Peyer's patch (tissue), 4 donors: ENCODE measurements at regions not wholly inside any gene's neighbourhood (a gene's known extent, or its start where the extent isn't known, plus 50 kb on each side); places are given as distances from the start of the nearest gene placed in this dataset.

Experiments used
- DNase-seq, 3 donors: peaks; one replicate each; pipeline ENCODE4 v3.0.0-alpha.2; 2017 to 2019
- H3K27ac ChIP-seq, 4 donors: fragments of 200-600 bp; sonication (generic); one replicate each; pipeline ENCODE4 v1.5.1; 2016 to 2019
- H3K27me3 ChIP-seq, 2 donors: fragments of 200-600 bp; sonication (generic); one replicate each; pipeline ENCODE4 v1.5.1; 2019
- H3K36me3 ChIP-seq, 3 donors: fragments of 200-600 bp; sonication (generic); one replicate each; pipeline ENCODE4 v1.5.1; 2016 to 2019
- H3K4me1 ChIP-seq, 4 donors: fragments of 200-600 bp; sonication (generic); one replicate each; pipeline ENCODE4 v1.5.1; 2016 to 2019
- H3K4me3 ChIP-seq, 4 donors: fragments of 200-600 bp; sonication (generic); 1 replicate in 3 of 4; 2 replicates in 1 of 4; pipeline ENCODE4 v1.5.1; 2016 to 2019; ENCODE audit warnings: mild to moderate bottlenecking in 1 of 4
- H3K9me3 ChIP-seq, 4 donors: fragments of 200-600 bp; sonication (generic); one replicate each; pipeline ENCODE4 v1.5.1; 2016 to 2019; ENCODE audit warnings: mild to moderate bottlenecking in 1 of 4
- CTCF ChIP-seq, 6 experiments: fragments of 450-650 bp in 4 of 6; fragments of 200-600 bp in 2 of 6; sonication (generic) in 1 of 6; IDR thresholded peaks; one replicate each; pipeline ENCODE4 v1.5.1; 2017 to 2019; ENCODE audit warnings: antibody characterized with exemption in 6 of 6, mild to moderate bottlenecking in 3 of 6, moderate library complexity in 1 of 6
- POLR2A ChIP-seq, 2 donors: fragments of 450-650 bp; IDR thresholded peaks; one replicate each; pipeline ENCODE4 v1.5.1; 2017; ENCODE audit warnings: antibody characterized with exemption in 2 of 2, mild to moderate bottlenecking in 2 of 2, moderate library complexity in 2 of 2

- Histone ChIP-seq H3K27me3 (no peaks in the 10 kb centered on the region), H3K9me3 (no peaks in the 10 kb centered on the region), H3K4me3 (no peak overlapping the region), H3K27ac (no peak overlapping the region), H3K36me3 (no peaks in the 10 kb centered on the region), H3K4me1 (no peaks in the 10 kb centered on the region)
- TF ChIP-seq POLR2A (IDR thresholded peaks at IDR 0.05) (no peak), CTCF (IDR thresholded peaks at IDR 0.05) (no peak)
- DNase-seq, result no peak
Measured at GRCh38 chr13:44739539-44739938, 163.4 kb upstream of the TSC22D1 start.

- Histone ChIP-seq H3K27ac (no peak overlapping the region), H3K9me3 (no peaks in the 10 kb centered on the region), H3K27me3 (no peaks in the 10 kb centered on the region), H3K4me1 (no peaks in the 10 kb centered on the region), H3K36me3 (no peaks in the 10 kb centered on the region), H3K4me3 (no peak overlapping the region)
- TF ChIP-seq POLR2A (IDR thresholded peaks at IDR 0.05), result no peak
- TF ChIP-seq CTCF (IDR thresholded peaks at IDR 0.05), result no peak
- no peak for DNase-seq
Measured at GRCh38 chr13:44739120-44739519, 163.0 kb upstream of the TSC22D1 start.

- H3K4me3 ChIP-seq, result no peak overlapping the region
- no peaks in the 10 kb centered on the region for H3K9me3 ChIP-seq
- H3K27ac ChIP-seq, result no peak overlapping the region
- DNase-seq, result no peak
- H3K27me3 ChIP-seq, result no peaks in the 10 kb centered on the region
- no peaks in the 10 kb centered on the region for H3K36me3 ChIP-seq
- TF ChIP-seq POLR2A (IDR thresholded peaks at IDR 0.05) (no peak), CTCF (IDR thresholded peaks at IDR 0.05) (no peak)
- H3K4me1 ChIP-seq, result no peaks in the 10 kb centered on the region
Measured at GRCh38 chr13:44738463-44738862, 162.3 kb upstream of the TSC22D1 start.

GRCh38 chr13:44735806-44736205, 159.7 kb upstream of the TSC22D1 start:
- Histone ChIP-seq H3K36me3 (no peaks in the 10 kb centered on the region), H3K27ac (no peak overlapping the region), H3K9me3 (no peaks in the 10 kb centered on the region), H3K4me1 (no peaks in the 10 kb centered on the region), H3K27me3 (no peaks in the 10 kb centered on the region), H3K4me3 (no peak overlapping the region)
- no peak for DNase-seq
- TF ChIP-seq CTCF (IDR thresholded peaks at IDR 0.05) (no peak), POLR2A (IDR thresholded peaks at IDR 0.05) (no peak)

GRCh38 chr13:44734201-44734707, 158.1 kb upstream of the TSC22D1 start:
- Histone ChIP-seq H3K9me3 (no peaks in the 10 kb centered on the region), H3K4me3 (no peak overlapping the region), H3K36me3 (no peaks in the 10 kb centered on the region), H3K27me3 (no peaks in the 10 kb centered on the region), H3K27ac (no peak overlapping the region), H3K4me1 (no peaks in the 10 kb centered on the region)
- DNase-seq, result no peak
- no peak for TF ChIP-seq POLR2A (IDR thresholded peaks at IDR 0.05)
- no peak for TF ChIP-seq CTCF (IDR thresholded peaks at IDR 0.05)

GRCh38 chr13:44732503-44733098, 156.5 kb upstream of the TSC22D1 start:
- no peak for TF ChIP-seq CTCF (IDR thresholded peaks at IDR 0.05)
- no peak for TF ChIP-seq POLR2A (IDR thresholded peaks at IDR 0.05)
- no peaks in the 10 kb centered on the region for H3K27me3 ChIP-seq
- H3K4me3 ChIP-seq, result no peak overlapping the region
- no peaks in the 10 kb centered on the region for H3K36me3 ChIP-seq
- no peaks in the 10 kb centered on the region for H3K9me3 ChIP-seq
- H3K27ac ChIP-seq, result no peak overlapping the region
- no peaks in the 10 kb centered on the region for H3K4me1 ChIP-seq
- DNase-seq, result no peak
